H1 (cell line): ENCODE measurements at regions not wholly inside any gene's neighbourhood (a gene's known extent, or its start where the extent isn't known, plus 50 kb on each side); places are given as distances from the start of the nearest gene placed in this dataset.

Source experiments
- CTCF ChIA-PET: fragments of 300-600 bp; sonication (Branson Sonifier 250); formaldehyde crosslinking; loops from one replicate; lab custom pipeline; 2021; ENCODE audit not compliant: partially characterized antibody; lab: Charles Lee
- POLR2A ChIA-PET: fragments of 300-600 bp; sonication (Branson Sonifier 250); formaldehyde crosslinking; loops from one replicate; lab custom pipeline; 2021; ENCODE audit warnings: inconsistent platforms; ENCODE audit not compliant: partially characterized antibody; lab: Charles Lee
- DNase-seq, 2 experiments: peaks; one replicate each; pipeline versions ENCODE4 v3.0.0 to v3.0.0-alpha.2; 2010 to 2022; ENCODE audit warnings: low spot score in 2 of 2, low read depth in 1 of 2, mixed read lengths in 1 of 2
- FAIRE-seq: peaks from 2 replicates; lab custom pipeline; 2011; peaks lifted over from hg19 to GRCh38; lab: Jason Lieb, UNC
- H2AFZ ChIP-seq: 2 replicates; pipeline ENCODE4 v1.8.1; 2012; ENCODE audit warnings: low read length, inconsistent platforms
- H2AK5ac ChIP-seq: 2 replicates; pipeline ENCODE4 v1.6.1; 2013; ENCODE audit warnings: low read depth, low read length
- H2BK120ac ChIP-seq: replicated peaks from 2 replicates; pipeline ENCODE3; 2013; ENCODE audit warnings: low read depth, low read length, inconsistent platforms
- H2BK12ac ChIP-seq: 2 replicates; pipeline ENCODE4 v1.6.1; 2013; ENCODE audit warnings: low read depth, low read length
- H2BK15ac ChIP-seq: 2 replicates; pipeline ENCODE4 v1.6.1; 2013; ENCODE audit warnings: low read length
- H2BK20ac ChIP-seq: 2 replicates; pipeline ENCODE4 v1.6.1; 2013; ENCODE audit warnings: low read length
- H2BK5ac ChIP-seq: 2 replicates; pipeline ENCODE4 v1.6.1; 2013; ENCODE audit warnings: low read depth, low read length
- H3K14ac ChIP-seq: 2 replicates; pipeline ENCODE4 v1.6.1; 2013; ENCODE audit warnings: inconsistent platforms; ENCODE audit not compliant: insufficient read length
- H3K18ac ChIP-seq: 2 replicates; pipeline ENCODE4 v1.6.1; 2013; ENCODE audit warnings: low read length; ENCODE audit errors: extremely low read depth
- H3K23ac ChIP-seq: 2 replicates; pipeline ENCODE4 v1.6.1; 2013; ENCODE audit warnings: inconsistent platforms; ENCODE audit not compliant: insufficient read length
- H3K23me2 ChIP-seq: 2 replicates; pipeline ENCODE4 v1.6.1; 2013; ENCODE audit warnings: low read depth, low read length
- H3K27ac ChIP-seq: 2 replicates; pipeline ENCODE4 v1.6.1; 2011; ENCODE audit warnings: low read depth, low read length, inconsistent platforms
- H3K27me3 ChIP-seq, 4 experiments: replicated peaks in 1 of 4; 1 replicate in 1 of 4; 2 replicates in 3 of 4; pipeline versions ENCODE4 v1.6.1 to v1.8.1; 2011 to 2013; ENCODE audit warnings: low read length in 3 of 4, mild to moderate bottlenecking in 3 of 4, inconsistent platforms in 2 of 4, mixed read lengths in 2 of 4, moderate library complexity in 1 of 4; ENCODE audit not compliant: control insufficient read depth in 3 of 4, insufficient read depth in 3 of 4; ENCODE audit errors: extremely low read depth in 1 of 4
- H3K36me3 ChIP-seq, 4 experiments: 2 replicates each; pipeline versions ENCODE4 v1.6.1 to v1.8.1; 2011 to 2013; ENCODE audit warnings: mild to moderate bottlenecking in 4 of 4, low read length in 3 of 4, moderate library complexity in 2 of 4, control low read depth in 1 of 4, inconsistent platforms in 1 of 4; ENCODE audit not compliant: insufficient read depth in 4 of 4, control insufficient read depth in 2 of 4
- H3K4ac ChIP-seq: replicated peaks from 2 replicates; pipeline ENCODE3; 2013; ENCODE audit warnings: low read length, low read depth, mixed read lengths, inconsistent platforms; ENCODE audit not compliant: insufficient read length
- H3K4me1 ChIP-seq, 4 experiments: replicated peaks in 1 of 4; 1 replicate in 1 of 4; 2 replicates in 3 of 4; pipeline versions ENCODE4 v1.6.1 to v1.8.1; 2011 to 2013; ENCODE audit warnings: low read length in 3 of 4, inconsistent platforms in 2 of 4, mixed read lengths in 1 of 4; ENCODE audit not compliant: insufficient read depth in 4 of 4, control insufficient read depth in 3 of 4
- H3K4me2 ChIP-seq, 2 experiments: 2 replicates each; pipeline versions ENCODE4 v1.6.1 to v1.8.1; 2011 to 2013; ENCODE audit warnings: low read depth in 2 of 2, low read length in 2 of 2, control low read depth in 1 of 2, inconsistent platforms in 1 of 2, mild to moderate bottlenecking in 1 of 2; ENCODE audit not compliant: insufficient read depth in 1 of 2
- H3K4me3 ChIP-seq, 4 experiments: fragments of 200-600, 300-600 bp in 1 of 4; sonication (generic), shearing (Covaris generic), sonication (Bioruptor Twin) in 1 of 4; 2 replicates each; pipeline versions ENCODE4 v1.5.1 to v1.8.1; 2011 to 2016; ENCODE audit warnings: low read length in 4 of 4, low read depth in 3 of 4, control low read depth in 2 of 4, inconsistent platforms in 2 of 4, mild to moderate bottlenecking in 2 of 4, mixed read lengths in 1 of 4, moderate library complexity in 1 of 4; ENCODE audit not compliant: insufficient read depth in 2 of 4; ENCODE audit errors: extremely low read depth in 1 of 4
- H3K56ac ChIP-seq: replicated peaks from 2 replicates; pipeline ENCODE3; 2013; ENCODE audit warnings: low read depth, mild to moderate bottlenecking, mixed read lengths, low read length, inconsistent platforms; ENCODE audit not compliant: insufficient read length
- H3K79me1 ChIP-seq: 2 replicates; pipeline ENCODE4 v1.6.1; 2013; ENCODE audit warnings: low read depth, low read length, control low read depth
- H3K79me2 ChIP-seq, 2 experiments: 2 replicates each; pipeline versions ENCODE4 v1.6.1 to v1.8.1; 2012 to 2013; ENCODE audit warnings: low read length in 2 of 2, mild to moderate bottlenecking in 2 of 2, inconsistent platforms in 1 of 2; ENCODE audit not compliant: insufficient read depth in 2 of 2, control insufficient read depth in 1 of 2
- H3K9ac ChIP-seq, 4 experiments: replicated peaks in 1 of 4; 1 replicate in 1 of 4; 2 replicates in 3 of 4; pipeline versions ENCODE4 v1.6.1 to v1.8.1; 2011 to 2013; ENCODE audit warnings: low read depth in 3 of 4, low read length in 3 of 4, control low read depth in 2 of 4, mild to moderate bottlenecking in 2 of 4, moderate library complexity in 2 of 4, inconsistent platforms in 1 of 4; ENCODE audit errors: extremely low read depth in 1 of 4
- H3K9me3 ChIP-seq, 2 experiments: 2 replicates each; pipeline versions ENCODE4 v1.6.1 to v1.8.1; 2012 to 2013; ENCODE audit warnings: mild to moderate bottlenecking in 2 of 2, moderate library complexity in 2 of 2, control low read depth in 1 of 2, inconsistent platforms in 1 of 2, low read depth in 1 of 2, low read length in 1 of 2, mixed read lengths in 1 of 2; ENCODE audit not compliant: insufficient read depth in 2 of 2
- H4K20me1 ChIP-seq, 2 experiments: replicated peaks in 1 of 2; 2 replicates each; pipeline versions ENCODE3 to v1.8.1; 2011 to 2013; ENCODE audit warnings: inconsistent platforms in 2 of 2, low read length in 2 of 2, mild to moderate bottlenecking in 1 of 2; ENCODE audit not compliant: insufficient read depth in 2 of 2, control insufficient read depth in 1 of 2
- H4K5ac ChIP-seq: 2 replicates; pipeline ENCODE4 v1.6.1; 2013; ENCODE audit warnings: low read length, low read depth, mixed read lengths, inconsistent platforms; ENCODE audit not compliant: insufficient read length
- H4K8ac ChIP-seq: 2 replicates; pipeline ENCODE4 v1.8.0; 2013; ENCODE audit warnings: mild to moderate bottlenecking, moderate library complexity, low read length, inconsistent platforms; ENCODE audit not compliant: insufficient read depth; ENCODE audit errors: extremely low read depth
- H4K91ac ChIP-seq: replicated peaks from 2 replicates; pipeline ENCODE3; 2013; ENCODE audit warnings: low read length, mixed read lengths, inconsistent platforms; ENCODE audit not compliant: insufficient read length
- RFX5 ChIP-seq: IDR thresholded peaks from 2 replicates; pipeline ENCODE4 v1.6.1; 2011; ENCODE audit warnings: low read depth, low read length, improper control_type of control experiment, borderline replicate concordance
- TBP ChIP-seq: IDR thresholded peaks from 2 replicates; pipeline ENCODE4 v1.6.1; 2011; ENCODE audit warnings: low read depth, low read length, improper control_type of control experiment
- WGBS, 2 experiments: shearing (Covaris generic) in 1 of 2; methylation state at CpG; one replicate each; pipeline versions ENCODE4 v1.1.6 to v1.1.7; 2013 to 2015; ENCODE audit warnings: low lambda C conversion rate in 2 of 2, mixed read lengths in 2 of 2, inconsistent platforms in 1 of 2, low coverage in 1 of 2, missing lambda C conversion rate in 1 of 2; ENCODE audit not compliant: insufficient replicate concordance in 2 of 2, insufficient coverage in 1 of 2, insufficient read length in 1 of 2; ENCODE audit errors: extremely low coverage in 1 of 2, missing lambda C conversion rate in 1 of 2; 5-methylcytosine and 5-hydroxymethylcytosine counted together

DNA sequence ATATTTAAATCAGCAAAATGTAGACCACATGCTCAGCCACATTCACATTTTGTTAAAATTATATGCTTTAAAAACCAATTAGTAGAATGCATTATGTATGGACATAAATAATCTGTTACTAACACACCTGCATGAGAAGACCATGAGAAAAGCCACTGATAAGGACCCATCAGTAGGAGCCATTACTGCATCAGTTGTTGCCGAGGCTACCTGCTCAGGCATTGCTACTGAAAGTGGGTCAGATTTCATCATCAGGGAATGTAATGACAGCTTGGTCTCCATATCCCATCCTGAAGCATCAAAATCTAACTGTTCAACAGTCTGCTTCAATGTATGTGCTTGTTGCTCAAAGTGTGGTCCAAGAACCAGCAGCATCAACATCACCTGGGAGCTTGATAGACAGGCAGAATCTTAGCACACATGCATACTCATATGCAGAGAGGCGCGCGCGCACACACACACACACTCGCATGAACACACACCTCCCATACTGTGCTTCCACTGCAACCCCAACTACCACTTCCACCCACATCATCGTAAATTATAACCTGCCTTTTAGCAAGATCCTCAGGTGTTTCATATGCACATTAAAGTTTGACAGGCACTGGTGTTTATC lies 72.4 kb upstream of the FOXB1 start:
- Histone ChIP-seq H2AFZ (no peak overlapping the region), H3K27ac (no peak overlapping the region), H3K18ac (no peak overlapping the region), H3K4me3 (no peak overlapping the region), H3K79me1 (no peaks in the 10 kb centered on the region), H3K56ac (no peak overlapping the region), H3K9me3 (no peaks in the 10 kb centered on the region), H4K91ac (no peak overlapping the region), H2BK20ac (no peak overlapping the region), H2BK12ac (no peak overlapping the region), H3K23ac (no peak overlapping the region), H3K27me3 (no peaks in the 10 kb centered on the region), H3K14ac (no peak overlapping the region), H3K4ac (no peak overlapping the region), H2AK5ac (no peak overlapping the region), H4K8ac (no peak overlapping the region), H3K4me2 (no peak overlapping the region), H3K23me2 (no peaks in the 10 kb centered on the region), H4K5ac (no peak overlapping the region), H2BK15ac (no peak overlapping the region), H3K9ac (no peak overlapping the region), H3K4me1 (peaks cover 0 to 3% (median 1%) of the 10 kb centered on the region in 4 experiments; a peak in 5 of 7 replicates), H4K20me1 (no peaks in the 10 kb centered on the region), H3K79me2 (no peaks in the 10 kb centered on the region), H3K36me3 (no peaks in the 10 kb centered on the region), H2BK5ac (no peak overlapping the region), H2BK120ac (no peak overlapping the region)
- FAIRE-seq (no peak), DNase-seq (no peak)
- whole genome bisulfite sequencing, 2 experiments = 93% methylated on average over 7 of the region's 7 CpGs; no CpG with 5 or more reads in 1 of the 2 experiments
- POLR2A ChIA-PET = no interaction called here
- TF ChIP-seq RFX5 (peak; percentile 56; the same call in 1 of the 2 replicates), TBP (no peak)
- CTCF ChIA-PET = interaction anchor here (0.6 to 3.4 kb wide), 3 partner anchors 14 to 394 kb away, joined by 3 to 14 read pairs (median 5); no protein-coding TSS in a partner anchor
